ENCODE measurements at regions not wholly inside any gene's neighbourhood (a gene's known extent, or its start where the extent isn't known, plus 50 kb on each side); places are given as distances from the start of the nearest gene placed in this dataset.

DNA sequence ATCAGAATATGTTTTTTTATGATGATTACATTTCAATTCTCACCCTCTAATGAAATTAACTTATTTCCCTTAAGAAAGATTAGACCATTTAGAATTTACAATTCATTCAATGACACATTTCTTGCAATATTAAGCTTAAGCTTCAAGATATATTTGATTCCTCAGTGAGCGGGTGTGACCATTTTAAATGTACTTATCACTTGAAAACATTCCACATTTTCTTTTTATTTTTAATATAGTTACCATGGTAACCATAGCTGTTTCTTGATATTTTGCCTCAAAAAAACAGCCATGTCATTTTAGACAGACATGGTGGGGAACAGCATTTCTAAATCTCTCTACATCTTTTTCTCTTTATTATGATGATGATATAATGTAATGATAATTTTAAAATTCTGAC lies 1029.0 kb upstream of the B3GALT2 start:
- no peak for TF ChIP-seq CTCF (IDR thresholded peaks at IDR 0.05; ENCODE audit: low read depth, low read length, poor library complexity, severe bottlenecking)
- no peak for TF ChIP-seq EZH2phosphoT487 (IDR thresholded peaks at IDR 0.05; ENCODE audit: borderline replicate concordance, low read length)
- H3K4me1 ChIP-seq (ENCODE audit: control insufficient read depth, low read length) = no peaks in the 10 kb centered on the region
- H3K4me3 ChIP-seq (ENCODE audit: low read length) = no peak overlapping the region
- no peaks in the 10 kb centered on the region for H3K9me2 ChIP-seq (replicated peaks; ENCODE audit: control insufficient read depth, low read length)
- no peaks in the 10 kb centered on the region for H4K20me1 ChIP-seq (ENCODE audit: control insufficient read depth, insufficient read depth, low read depth, low read length)
- H3K79me2 ChIP-seq (ENCODE audit: control insufficient read depth, low read length) = no peaks in the 10 kb centered on the region
- no peak overlapping the region for H3K4me2 ChIP-seq (ENCODE audit: low read length)
- no peaks in the 10 kb centered on the region for H3K27me3 ChIP-seq (ENCODE audit: control insufficient read depth, low read length)
- no peaks in the 10 kb centered on the region for H3F3A ChIP-seq (ENCODE audit: control insufficient read depth, insufficient read depth)
- H3K36me3 ChIP-seq (ENCODE audit: control insufficient read depth, low read length) = peaks cover 4% of the 10 kb centered on the region; the same call in 1 of the 2 replicates
- no peaks in the 10 kb centered on the region for H3K9me3 ChIP-seq (ENCODE audit: control insufficient read depth, insufficient read depth, low read length)
- H3K27ac ChIP-seq (ENCODE audit: low read depth, low read length) = no peak overlapping the region

DNA sequence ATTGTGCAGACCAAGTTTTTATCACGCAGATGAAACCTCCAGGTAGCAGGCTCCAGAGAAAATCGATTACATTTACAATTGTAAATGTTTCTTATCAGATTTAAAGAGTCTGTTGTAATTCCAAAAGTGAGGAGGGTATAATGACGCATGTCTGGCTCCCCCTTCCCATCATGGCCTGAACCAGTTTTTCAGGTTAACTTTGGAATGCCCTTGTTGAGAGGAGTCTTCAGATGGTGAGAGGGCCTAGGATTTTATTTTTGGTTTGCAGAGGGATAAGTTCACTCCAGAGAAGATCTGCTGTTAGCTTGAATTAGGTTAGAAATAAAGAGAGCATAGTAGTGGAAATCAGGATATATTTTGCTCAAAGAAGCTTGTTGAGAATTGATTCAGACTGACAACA lies 1028.3 kb upstream of the B3GALT2 start:
- H3K4me1 ChIP-seq (ENCODE audit: control insufficient read depth, low read length) = no peaks in the 10 kb centered on the region

DNA sequence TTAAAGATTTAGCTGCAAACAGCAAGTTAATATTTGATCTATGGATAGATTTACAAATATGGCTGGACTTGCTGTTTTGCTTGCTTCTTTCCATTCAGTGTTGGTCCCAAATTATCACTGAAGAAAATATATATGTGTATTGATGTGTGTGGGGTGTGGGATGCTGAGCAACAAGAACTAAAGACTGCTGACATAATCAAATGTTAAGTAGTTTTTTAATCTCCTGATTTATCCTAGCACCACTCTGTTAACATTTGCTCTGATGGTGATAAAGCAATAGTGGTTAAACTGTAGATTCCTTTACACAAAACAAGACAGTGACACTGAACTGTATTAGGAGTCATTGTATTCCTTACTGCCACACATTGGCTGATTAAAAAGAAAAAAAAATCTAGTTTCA lies 1023.5 kb upstream of the B3GALT2 start:
- Histone ChIP-seq H4K20me1 (ENCODE audit: control insufficient read depth, insufficient read depth, low read depth, low read length) (no peaks in the 10 kb centered on the region), H3K36me3 (ENCODE audit: control insufficient read depth, low read length) (no peaks in the 10 kb centered on the region), H3K9me3 (ENCODE audit: control insufficient read depth, insufficient read depth, low read length) (no peaks in the 10 kb centered on the region), H3F3A (ENCODE audit: control insufficient read depth, insufficient read depth) (no peaks in the 10 kb centered on the region), H3K27me3 (ENCODE audit: control insufficient read depth, low read length) (no peaks in the 10 kb centered on the region), H3K27ac (ENCODE audit: low read depth, low read length) (no peak overlapping the region), H3K4me2 (ENCODE audit: low read length) (no peak overlapping the region), H3K4me1 (ENCODE audit: control insufficient read depth, low read length) (no peaks in the 10 kb centered on the region), H3K4me3 (ENCODE audit: low read length) (no peak overlapping the region), H3K9me2 (replicated peaks; ENCODE audit: control insufficient read depth, low read length) (no peaks in the 10 kb centered on the region), H3K79me2 (ENCODE audit: control insufficient read depth, low read length) (no peaks in the 10 kb centered on the region)
- TF ChIP-seq EZH2phosphoT487 (IDR thresholded peaks at IDR 0.05; ENCODE audit: borderline replicate concordance, low read length) (no peak), CTCF (IDR thresholded peaks at IDR 0.05; ENCODE audit: low read depth, low read length, poor library complexity, severe bottlenecking) (no peak)

More for the DNA sequence above, 1028.3 kb upstream of the B3GALT2 start:
- no peaks in the 10 kb centered on the region for H3K27me3 ChIP-seq (ENCODE audit: control insufficient read depth, low read length)
- H3F3A ChIP-seq (ENCODE audit: control insufficient read depth, insufficient read depth) = no peaks in the 10 kb centered on the region
- TF ChIP-seq EZH2phosphoT487 (IDR thresholded peaks at IDR 0.05; ENCODE audit: borderline replicate concordance, low read length) = no peak
- no peak for TF ChIP-seq CTCF (IDR thresholded peaks at IDR 0.05; ENCODE audit: low read depth, low read length, poor library complexity, severe bottlenecking)
- H3K4me3 ChIP-seq (ENCODE audit: low read length) = no peak overlapping the region
- no peaks in the 10 kb centered on the region for H4K20me1 ChIP-seq (ENCODE audit: control insufficient read depth, insufficient read depth, low read depth, low read length)
- H3K36me3 ChIP-seq (ENCODE audit: control insufficient read depth, low read length) = peaks cover 4% of the 10 kb centered on the region; the same call in 1 of the 2 replicates
- H3K9me3 ChIP-seq (ENCODE audit: control insufficient read depth, insufficient read depth, low read length) = no peaks in the 10 kb centered on the region
- H3K79me2 ChIP-seq (ENCODE audit: control insufficient read depth, low read length) = no peaks in the 10 kb centered on the region
- no peak overlapping the region for H3K4me2 ChIP-seq (ENCODE audit: low read length)
- H3K27ac ChIP-seq (ENCODE audit: low read depth, low read length) = no peak overlapping the region
- H3K9me2 ChIP-seq (replicated peaks; ENCODE audit: control insufficient read depth, low read length) = no peaks in the 10 kb centered on the region

DNA sequence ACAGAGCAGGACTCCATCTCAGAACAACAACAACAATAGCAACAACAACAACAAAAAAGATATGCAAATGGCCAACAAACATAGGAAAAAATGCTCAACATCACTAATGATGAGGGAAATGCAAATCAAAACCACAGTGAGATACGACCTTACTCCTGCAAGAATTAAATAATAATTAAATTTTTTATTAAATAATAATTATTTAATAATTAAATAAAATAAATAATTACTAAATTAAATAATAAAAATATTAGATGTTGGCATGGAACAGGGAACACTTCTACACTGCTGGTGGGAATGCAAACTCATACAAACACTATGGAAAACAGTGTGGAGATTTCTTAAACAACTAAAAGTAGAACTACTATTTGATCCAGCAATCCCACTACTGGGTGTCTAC lies 1022.3 kb upstream of the B3GALT2 start:
- Histone ChIP-seq H3K9me3 (ENCODE audit: control insufficient read depth, insufficient read depth, low read length) (no peaks in the 10 kb centered on the region), H3K4me2 (ENCODE audit: low read length) (no peak overlapping the region), H3K27ac (ENCODE audit: low read depth, low read length) (no peak overlapping the region), H3K36me3 (ENCODE audit: control insufficient read depth, low read length) (no peaks in the 10 kb centered on the region), H4K20me1 (ENCODE audit: control insufficient read depth, insufficient read depth, low read depth, low read length) (no peaks in the 10 kb centered on the region), H3F3A (ENCODE audit: control insufficient read depth, insufficient read depth) (no peaks in the 10 kb centered on the region), H3K79me2 (ENCODE audit: control insufficient read depth, low read length) (no peaks in the 10 kb centered on the region), H3K4me3 (ENCODE audit: low read length) (no peak overlapping the region), H3K4me1 (ENCODE audit: control insufficient read depth, low read length) (no peaks in the 10 kb centered on the region), H3K27me3 (ENCODE audit: control insufficient read depth, low read length) (no peaks in the 10 kb centered on the region), H3K9me2 (replicated peaks; ENCODE audit: control insufficient read depth, low read length) (no peaks in the 10 kb centered on the region)
- TF ChIP-seq EZH2phosphoT487 (IDR thresholded peaks at IDR 0.05; ENCODE audit: borderline replicate concordance, low read length) (no peak), CTCF (IDR thresholded peaks at IDR 0.05; ENCODE audit: low read depth, low read length, poor library complexity, severe bottlenecking) (no peak)
